COLO668 (cell line): ENCODE measurements at regions not wholly inside any gene's neighbourhood (a gene's known extent, or its start where the extent isn't known, plus 50 kb on each side); places are given as distances from the start of the nearest gene placed in this dataset.
"Not testable (repeated sequence)": the region's sequence is repeated elsewhere in the genome, so short reads cannot be mapped to it uniquely, and the experiment has no call there.

ENCODE experiments used
- DNase-seq: peaks from one replicate; lab custom pipeline; 2025; ENCODE audit not compliant: unreplicated experiment; lab: John Stamatoyannopoulos, UW

DNA sequence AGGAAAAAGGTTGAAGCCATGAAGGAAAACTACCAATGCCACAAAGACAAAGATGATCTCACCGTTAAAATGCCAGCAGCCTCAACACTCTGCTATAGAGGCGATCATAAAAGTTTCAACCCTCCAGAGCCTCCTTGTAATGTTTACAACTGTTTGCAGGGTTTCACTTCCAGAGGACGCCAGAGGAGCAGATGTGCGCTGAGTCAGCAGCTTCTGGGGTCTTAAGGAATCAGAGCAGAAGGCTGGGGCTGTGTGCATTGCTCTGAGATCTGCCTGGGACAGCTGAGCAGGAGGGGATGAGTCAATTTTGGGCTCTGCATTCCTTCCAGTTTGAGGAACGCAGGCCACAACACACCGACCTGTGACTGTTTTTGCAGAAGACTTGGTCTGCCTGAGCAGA lies 98.3 kb downstream of the TMEM130 start:
- no peak for DNase-seq

- DNase-seq, result no peak
Observed at GRCh38 chr7:98771941-98772603, 97.7 kb downstream of the TMEM130 start.

- no peak for DNase-seq
Observed at GRCh38 chr7:98774884-98775283, 94.9 kb downstream of the TMEM130 start.

GRCh38 chr7:98777051-98777450 lies 92.8 kb downstream of the TMEM130 start:
- no peak for DNase-seq

- DNase-seq, result no peak
Observed at GRCh38 chr7:98778421-98778820, 91.4 kb downstream of the TMEM130 start.

DNA sequence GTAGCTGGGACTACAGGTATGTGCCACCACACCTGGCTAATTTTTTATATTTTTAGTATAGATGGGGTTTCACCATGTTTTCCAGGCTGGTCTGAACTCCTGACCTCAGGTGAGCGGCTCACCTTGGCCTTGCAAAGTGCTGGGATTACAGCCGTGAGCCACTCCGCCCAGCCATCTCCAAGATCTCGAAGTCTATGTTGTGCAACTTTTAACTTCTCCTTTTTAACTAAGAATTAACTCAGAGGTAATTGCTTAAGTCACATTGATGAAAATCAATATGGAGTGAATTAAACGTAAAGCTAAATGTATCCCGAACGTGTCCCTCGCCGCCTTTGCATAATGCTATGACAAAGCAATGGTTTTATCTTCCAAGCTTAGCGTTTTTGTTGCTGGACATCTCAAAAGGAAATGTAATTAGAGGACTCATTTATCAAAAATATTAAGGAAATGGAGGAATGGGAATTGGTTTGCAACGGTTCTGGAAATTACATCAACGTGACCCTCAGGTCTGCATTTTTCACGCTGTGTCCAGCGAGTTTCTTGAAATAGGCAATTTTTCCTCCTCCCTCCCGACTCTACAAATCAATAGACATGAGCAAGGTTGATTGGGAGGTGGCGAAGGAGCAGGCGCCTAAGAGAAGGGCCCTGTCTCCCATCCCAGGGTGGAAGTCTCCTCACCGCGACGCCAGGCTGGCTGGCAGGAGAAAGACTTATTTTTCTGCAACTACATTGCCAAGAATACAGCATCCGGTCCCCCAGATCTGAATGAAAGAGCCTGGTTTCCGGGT lies 89.8 kb downstream of the TMEM130 start:
- no peak for DNase-seq

DNA sequence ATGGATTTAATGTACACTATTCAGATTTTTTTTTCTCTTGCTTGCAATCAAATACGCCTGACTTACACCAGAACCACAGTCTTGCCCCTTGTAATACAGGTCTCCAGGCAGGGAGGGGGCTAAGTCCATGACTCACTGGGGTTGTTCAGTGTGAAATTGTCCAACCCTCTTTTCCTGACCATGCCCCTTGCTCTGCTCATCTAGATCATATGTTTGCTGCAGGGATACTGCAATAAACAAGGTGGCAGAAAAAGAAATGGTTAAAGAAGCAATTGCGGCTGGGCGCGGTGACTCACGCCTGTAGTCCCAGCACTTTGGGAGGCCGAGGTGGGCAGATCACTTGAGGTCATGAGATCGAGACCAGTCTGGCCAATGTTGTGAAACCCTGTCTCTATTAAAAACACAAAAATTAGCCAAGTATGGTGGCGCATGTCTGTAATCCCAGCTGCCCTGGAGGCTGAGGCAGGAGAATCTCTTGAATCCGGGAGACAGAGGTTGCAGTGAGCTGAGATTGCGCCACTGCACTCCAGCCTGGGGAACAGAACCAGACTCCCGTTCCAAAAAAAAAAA lies 85.5 kb downstream of the TMEM130 start:
- no peak for DNase-seq

- DNase-seq, result no peak
Observed at GRCh38 chr7:98785929-98786571, 83.8 kb downstream of the TMEM130 start.

- DNase-seq, result no peak
Observed at GRCh38 chr7:98788966-98789365, 80.8 kb downstream of the TMEM130 start.

- DNase-seq, result not testable (repeated sequence)
Observed at GRCh38 chr7:98794453-98794852, 75.4 kb downstream of the TMEM130 start.

DNA sequence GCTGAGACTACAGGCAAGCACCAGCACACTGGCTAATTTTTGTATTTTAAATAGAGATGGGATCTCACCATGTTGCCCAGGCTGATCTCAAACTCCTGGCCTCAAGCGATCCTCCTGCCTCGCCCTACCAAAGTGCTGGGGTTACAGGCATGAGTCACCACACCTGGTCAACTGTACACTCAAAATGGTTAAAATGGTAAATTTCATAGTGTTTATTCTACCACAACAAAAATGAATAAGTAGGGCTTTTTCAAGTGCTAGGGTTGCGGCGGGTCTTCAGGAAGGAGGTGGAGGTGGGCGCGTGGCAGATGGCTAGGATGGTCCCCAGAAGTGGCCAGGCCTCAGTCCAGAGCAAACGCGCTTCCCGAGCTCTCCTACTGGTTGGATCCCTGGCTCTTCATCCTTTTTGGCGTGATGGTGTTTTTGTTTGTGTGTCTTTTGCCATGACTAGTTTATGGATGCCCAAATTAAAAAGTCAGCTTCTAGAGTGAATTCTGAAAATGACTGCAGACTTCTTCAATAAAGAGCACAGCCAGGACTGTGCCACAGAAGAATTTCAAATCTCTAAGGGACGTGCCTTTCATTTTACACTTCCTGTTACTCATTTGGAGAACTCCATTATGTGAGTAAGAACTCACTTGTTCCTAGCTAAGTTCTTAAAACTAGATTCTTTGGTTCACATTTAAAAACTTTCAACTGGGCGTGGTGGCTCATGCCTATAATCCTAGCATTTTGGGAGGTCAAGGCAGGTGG lies 73.9 kb downstream of the TMEM130 start:
- DNase-seq, result no peak
